A549 (cell line): ENCODE measurements at regions not wholly inside any gene's neighbourhood (a gene's known extent, or its start where the extent isn't known, plus 50 kb on each side); places are given as distances from the start of the nearest gene placed in this dataset.

Experiments
- CTCF ChIP-seq: fragments of >200 bp; sonication (Bioruptor Twin); formaldehyde crosslinking; IDR thresholded peaks from 3 replicates; pipeline ENCODE4 v1.5.1; 2016
- ESRRA ChIP-seq: fragments of 150-350 bp; IDR thresholded peaks from 2 replicates; pipeline ENCODE4 v1.6.1; 2014; ENCODE audit warnings: mild to moderate bottlenecking, low read length, borderline replicate concordance
- HMGXB4 ChIP-seq: fragments of 250-450 bp; sonication (Bioruptor Pico); IDR thresholded peaks from 2 replicates; pipeline ENCODE4 v1.5.0; 2021; ENCODE audit warnings: mild to moderate bottlenecking, moderate library complexity, borderline replicate concordance
- KDM5A ChIP-seq: fragments of 200-600 bp; sonication (generic); IDR thresholded peaks from 2 replicates; pipeline ENCODE4 v1.6.1; 2016; ENCODE audit warnings: antibody characterized with exemption, mild to moderate bottlenecking
- POLR2A ChIP-seq: IDR thresholded peaks from 2 replicates; pipeline ENCODE4 v1.6.1; 2012; ENCODE audit warnings: mild to moderate bottlenecking, low read length
- RAD21 ChIP-seq, 2 experiments: fragments of >200 bp in 1 of 2; sonication (Bioruptor Twin) in 1 of 2; formaldehyde crosslinking in 1 of 2; IDR thresholded peaks in 1 of 2; conservative IDR thresholded peaks in 1 of 2; 2 replicates in 1 of 2; 3 replicates in 1 of 2; pipeline ENCODE4 v1.6.1; 2012 to 2018; ENCODE audit warnings: inconsistent platforms in 1 of 2
- RFX5 ChIP-seq: fragments of 450-650 bp; IDR thresholded peaks from 2 replicates; pipeline ENCODE4 v1.7.1; 2014; ENCODE audit warnings: antibody characterized with exemption, mild to moderate bottlenecking, moderate library complexity
- RNF2 ChIP-seq: fragments of 200-600 bp; sonication (generic); IDR thresholded peaks from 2 replicates; pipeline ENCODE4 v1.6.1; 2016; ENCODE audit warnings: low read depth, mild to moderate bottlenecking, antibody characterized with exemption, moderate library complexity, borderline replicate concordance
- TF ChIP-seq, protein P1 (sequence below): IDR thresholded peaks from 2 replicates; pipeline ENCODE4 v1.6.1; 2012
- TF ChIP-seq, protein P2 (sequence below): fragments of 450-650 bp; IDR thresholded peaks from 2 replicates; pipeline ENCODE4 v1.6.1; 2014; ENCODE audit warnings: antibody characterized with exemption

- TF ChIP-seq CTCF = no peak
- TF ChIP-seq ESRRA = no peak
- TF ChIP-seq, protein P1, sequence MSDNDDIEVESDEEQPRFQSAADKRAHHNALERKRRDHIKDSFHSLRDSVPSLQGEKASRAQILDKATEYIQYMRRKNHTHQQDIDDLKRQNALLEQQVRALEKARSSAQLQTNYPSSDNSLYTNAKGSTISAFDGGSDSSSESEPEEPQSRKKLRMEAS = no peak
- TF ChIP-seq, protein P2, sequence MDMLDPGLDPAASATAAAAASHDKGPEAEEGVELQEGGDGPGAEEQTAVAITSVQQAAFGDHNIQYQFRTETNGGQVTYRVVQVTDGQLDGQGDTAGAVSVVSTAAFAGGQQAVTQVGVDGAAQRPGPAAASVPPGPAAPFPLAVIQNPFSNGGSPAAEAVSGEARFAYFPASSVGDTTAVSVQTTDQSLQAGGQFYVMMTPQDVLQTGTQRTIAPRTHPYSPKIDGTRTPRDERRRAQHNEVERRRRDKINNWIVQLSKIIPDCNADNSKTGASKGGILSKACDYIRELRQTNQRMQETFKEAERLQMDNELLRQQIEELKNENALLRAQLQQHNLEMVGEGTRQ = no peak
- TF ChIP-seq POLR2A = no peak
- no peak for TF ChIP-seq HMGXB4 (CRISPR knock-in tag)
- no peak for TF ChIP-seq RAD21 (conservative IDR thresholded peaks at IDR 0.05 in 1 of 2, IDR thresholded peaks at IDR 0.05 in 1 of 2)
- TF ChIP-seq RFX5 = no peak
- no peak for TF ChIP-seq RNF2
- TF ChIP-seq KDM5A = no peak
Observed at GRCh38 chr18:73636355-73636754, 511.3 kb downstream of the FBXO15 start.
